ENCODE measurements at regions not wholly inside any gene's neighbourhood (a gene's known extent, or its start where the extent isn't known, plus 50 kb on each side); places are given as distances from the start of the nearest gene placed in this dataset.

DNA sequence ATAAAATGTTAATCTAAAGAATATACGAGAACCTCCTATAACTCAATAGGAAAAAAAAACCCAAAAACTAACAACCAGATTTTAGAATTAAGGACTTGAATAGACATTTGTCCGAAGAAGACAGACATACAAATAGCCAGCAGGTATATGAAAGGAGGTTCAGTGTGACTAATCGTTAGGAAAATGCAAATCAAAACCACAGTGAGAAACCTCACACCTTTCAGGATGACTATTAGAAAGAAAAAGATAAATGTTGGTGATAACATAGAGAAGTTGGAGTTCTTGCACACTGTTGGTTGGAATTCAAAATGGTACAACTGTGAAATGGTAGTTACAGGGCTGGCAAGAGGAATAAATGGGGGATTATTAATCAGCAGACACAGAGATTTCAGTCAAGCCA, 339.0 kb downstream of the TMEM114 start:
- peaks cover 6% of the 10 kb centered on the region; the same call in 1 of the 2 replicates for H3K4me1 ChIP-seq (ENCODE audit: control insufficient read depth, insufficient read depth, low read length)
- no peak overlapping the region for H3K4me3 ChIP-seq (ENCODE audit: low read depth, low read length)
- no peak overlapping the region for H3K9ac ChIP-seq (ENCODE audit: low read depth, low read length)
- no peaks in the 10 kb centered on the region for H3K9me3 ChIP-seq (ENCODE audit: control insufficient read depth, insufficient read depth, low read length)
- no peaks in the 10 kb centered on the region for H3K36me3 ChIP-seq (ENCODE audit: control insufficient read depth, insufficient read depth, low read length)
- H3K27me3 ChIP-seq (ENCODE audit: control insufficient read depth, insufficient read depth, low read length), result no peaks in the 10 kb centered on the region
- no peak overlapping the region for H3K27ac ChIP-seq (ENCODE audit: low read depth, low read length)

DNA sequence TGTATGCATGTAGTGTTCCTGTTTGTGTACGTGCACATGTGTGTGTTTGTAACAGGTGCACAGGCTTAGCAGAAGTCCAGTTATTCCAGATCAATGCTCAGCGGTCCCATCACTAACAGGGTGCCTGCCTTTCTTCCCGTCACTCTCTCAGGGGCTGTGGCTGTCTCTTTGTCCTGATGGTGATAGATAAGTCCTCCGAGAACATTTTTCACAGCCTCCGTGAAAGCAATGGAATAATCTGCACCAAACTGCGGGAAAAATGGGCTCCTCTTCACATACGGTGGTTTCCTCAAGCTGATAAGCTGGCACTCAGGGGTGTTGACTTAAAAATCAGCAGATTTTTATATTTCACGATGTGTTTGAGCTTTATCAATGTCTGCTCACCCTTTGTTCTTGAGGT, 342.3 kb downstream of the TMEM114 start:
- Histone ChIP-seq H3K36me3 (ENCODE audit: control insufficient read depth, insufficient read depth, low read length) (no peaks in the 10 kb centered on the region), H3K27me3 (ENCODE audit: control insufficient read depth, insufficient read depth, low read length) (no peaks in the 10 kb centered on the region), H3K27ac (ENCODE audit: low read depth, low read length) (no peak overlapping the region), H3K4me1 (ENCODE audit: control insufficient read depth, insufficient read depth, low read length) (peaks cover 6% of the 10 kb centered on the region; the same call in 1 of the 2 replicates), H3K9me3 (ENCODE audit: control insufficient read depth, insufficient read depth, low read length) (no peaks in the 10 kb centered on the region), H3K4me3 (ENCODE audit: low read depth, low read length) (no peak overlapping the region), H3K9ac (ENCODE audit: low read depth, low read length) (no peak overlapping the region)

DNA sequence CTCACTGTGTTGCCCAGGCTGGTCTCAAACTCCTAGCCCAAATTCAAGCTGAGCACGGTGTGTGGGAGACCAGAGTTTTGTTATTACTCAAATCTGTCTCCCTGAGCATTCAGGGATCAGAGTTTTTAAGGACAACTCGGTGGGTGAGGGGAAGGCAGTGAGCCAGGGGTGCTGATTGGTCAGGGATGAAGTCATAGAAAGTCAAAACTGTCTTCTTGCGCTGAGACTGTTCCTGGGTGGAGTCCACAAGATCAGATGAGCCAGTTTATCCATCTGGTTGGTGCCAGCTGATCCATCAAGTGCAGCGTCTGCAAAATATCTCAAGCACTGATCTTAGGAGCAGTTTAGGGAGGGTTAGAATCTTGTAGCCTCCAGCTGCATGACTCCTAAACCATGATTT, 346.3 kb downstream of the TMEM114 start:
- H3K4me3 ChIP-seq (ENCODE audit: low read depth, low read length), result no peak overlapping the region
- H3K27me3 ChIP-seq (ENCODE audit: control insufficient read depth, insufficient read depth, low read length), result no peaks in the 10 kb centered on the region
- H3K9me3 ChIP-seq (ENCODE audit: control insufficient read depth, insufficient read depth, low read length), result no peaks in the 10 kb centered on the region
- H3K27ac ChIP-seq (ENCODE audit: low read depth, low read length), result no peak overlapping the region
- no peaks in the 10 kb centered on the region for H3K4me1 ChIP-seq (ENCODE audit: control insufficient read depth, insufficient read depth, low read length)
- H3K9ac ChIP-seq (ENCODE audit: low read depth, low read length), result no peak overlapping the region
- no peaks in the 10 kb centered on the region for H3K36me3 ChIP-seq (ENCODE audit: control insufficient read depth, insufficient read depth, low read length)

DNA sequence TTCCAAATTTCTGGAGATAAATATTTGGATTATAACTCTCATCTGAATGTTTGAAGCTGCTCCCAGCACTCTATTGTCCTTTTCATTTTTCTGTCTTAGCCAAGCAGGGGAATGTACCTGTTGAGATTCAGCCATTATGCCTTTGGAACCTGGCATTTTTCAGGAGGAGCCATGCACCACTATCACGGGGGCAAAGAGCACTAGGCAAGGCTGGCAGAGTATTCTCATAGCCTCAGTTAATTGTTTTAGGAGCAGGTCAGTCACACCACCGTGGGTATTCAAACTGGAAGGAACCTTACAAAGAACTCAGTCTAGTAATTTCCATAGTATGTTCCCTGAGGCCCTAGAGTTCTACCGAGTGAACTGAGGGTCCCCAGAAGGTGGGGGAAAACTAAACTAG, 348.9 kb downstream of the TMEM114 start:
- Histone ChIP-seq H3K4me1 (ENCODE audit: control insufficient read depth, insufficient read depth, low read length) (no peaks in the 10 kb centered on the region), H3K9ac (ENCODE audit: low read depth, low read length) (no peak overlapping the region), H3K36me3 (ENCODE audit: control insufficient read depth, insufficient read depth, low read length) (no peaks in the 10 kb centered on the region), H3K27me3 (ENCODE audit: control insufficient read depth, insufficient read depth, low read length) (no peaks in the 10 kb centered on the region), H3K9me3 (ENCODE audit: control insufficient read depth, insufficient read depth, low read length) (no peaks in the 10 kb centered on the region), H3K27ac (ENCODE audit: low read depth, low read length) (no peak overlapping the region), H3K4me3 (ENCODE audit: low read depth, low read length) (no peak overlapping the region)

DNA sequence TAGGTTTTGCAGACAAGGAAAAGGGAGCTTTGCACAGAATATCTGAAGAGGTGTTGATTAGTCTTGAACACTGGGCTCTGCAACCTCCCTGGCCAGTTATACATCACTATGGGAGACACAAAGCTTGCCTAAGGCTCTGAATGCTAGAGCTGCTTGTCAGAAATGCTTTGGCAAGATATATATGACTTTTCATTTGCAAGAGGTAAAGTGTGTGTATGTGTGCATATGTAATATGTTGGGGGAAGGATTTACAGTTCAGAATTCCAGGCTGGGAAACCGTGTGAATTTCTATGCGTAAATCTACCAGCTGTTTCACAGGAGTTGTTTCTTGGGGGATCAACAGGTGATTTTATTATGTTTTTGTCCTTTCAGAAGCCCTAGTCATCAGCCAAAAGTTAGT, 350.9 kb downstream of the TMEM114 start:
- Histone ChIP-seq H3K9me3 (ENCODE audit: control insufficient read depth, insufficient read depth, low read length) (no peaks in the 10 kb centered on the region), H3K9ac (ENCODE audit: low read depth, low read length) (no peak overlapping the region), H3K4me1 (ENCODE audit: control insufficient read depth, insufficient read depth, low read length) (no peaks in the 10 kb centered on the region), H3K4me3 (ENCODE audit: low read depth, low read length) (no peak overlapping the region), H3K27ac (ENCODE audit: low read depth, low read length) (no peak overlapping the region), H3K36me3 (ENCODE audit: control insufficient read depth, insufficient read depth, low read length) (no peaks in the 10 kb centered on the region), H3K27me3 (ENCODE audit: control insufficient read depth, insufficient read depth, low read length) (no peaks in the 10 kb centered on the region)

DNA sequence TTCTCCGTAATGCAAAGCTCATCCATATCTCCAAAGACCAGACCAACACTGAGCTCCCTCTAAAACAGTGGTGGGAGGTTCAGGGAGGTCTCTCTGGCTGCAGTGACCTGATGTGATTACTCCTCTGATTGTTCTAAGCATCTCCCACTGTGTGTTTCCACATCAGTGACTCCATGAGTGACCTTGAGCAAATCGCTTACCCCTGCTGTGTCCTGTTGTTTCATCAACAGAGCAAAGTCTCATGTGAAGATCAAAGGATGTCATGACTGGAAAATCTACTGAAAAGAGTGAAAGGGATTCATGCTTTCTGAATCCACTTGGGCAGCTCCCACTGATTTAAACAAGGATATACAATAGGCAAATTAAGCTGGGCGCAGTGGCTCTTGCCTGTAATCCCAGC, 352.9 kb downstream of the TMEM114 start:
- Histone ChIP-seq H3K27me3 (ENCODE audit: control insufficient read depth, insufficient read depth, low read length) (no peaks in the 10 kb centered on the region), H3K4me3 (ENCODE audit: low read depth, low read length) (no peak overlapping the region), H3K27ac (ENCODE audit: low read depth, low read length) (no peak overlapping the region), H3K4me1 (ENCODE audit: control insufficient read depth, insufficient read depth, low read length) (peaks cover 4% of the 10 kb centered on the region; the same call in 1 of the 2 replicates), H3K36me3 (ENCODE audit: control insufficient read depth, insufficient read depth, low read length) (no peaks in the 10 kb centered on the region), H3K9ac (ENCODE audit: low read depth, low read length) (no peak overlapping the region), H3K9me3 (ENCODE audit: control insufficient read depth, insufficient read depth, low read length) (no peaks in the 10 kb centered on the region)

DNA sequence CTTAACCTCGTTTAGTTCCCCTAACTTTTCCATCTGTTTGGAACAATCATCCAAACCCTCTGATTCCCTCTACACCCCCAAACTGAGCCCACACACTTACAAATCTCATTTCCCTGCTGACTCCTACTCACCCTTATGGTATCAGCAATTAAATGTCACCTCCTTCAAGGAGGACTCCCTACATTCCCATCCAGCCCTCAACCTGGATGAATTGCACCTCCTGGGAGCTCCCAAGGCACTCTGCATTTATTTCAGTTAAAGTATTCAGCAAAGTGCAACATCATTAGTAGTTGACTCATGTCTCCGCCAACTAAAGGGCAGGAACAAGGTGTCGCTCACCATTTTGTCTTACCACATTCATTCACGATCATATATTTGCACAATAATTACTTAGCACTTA, 353.5 kb downstream of the TMEM114 start:
- H3K27me3 ChIP-seq (ENCODE audit: control insufficient read depth, insufficient read depth, low read length), result no peaks in the 10 kb centered on the region
- peaks cover 4% of the 10 kb centered on the region; the same call in 1 of the 2 replicates for H3K4me1 ChIP-seq (ENCODE audit: control insufficient read depth, insufficient read depth, low read length)

DNA sequence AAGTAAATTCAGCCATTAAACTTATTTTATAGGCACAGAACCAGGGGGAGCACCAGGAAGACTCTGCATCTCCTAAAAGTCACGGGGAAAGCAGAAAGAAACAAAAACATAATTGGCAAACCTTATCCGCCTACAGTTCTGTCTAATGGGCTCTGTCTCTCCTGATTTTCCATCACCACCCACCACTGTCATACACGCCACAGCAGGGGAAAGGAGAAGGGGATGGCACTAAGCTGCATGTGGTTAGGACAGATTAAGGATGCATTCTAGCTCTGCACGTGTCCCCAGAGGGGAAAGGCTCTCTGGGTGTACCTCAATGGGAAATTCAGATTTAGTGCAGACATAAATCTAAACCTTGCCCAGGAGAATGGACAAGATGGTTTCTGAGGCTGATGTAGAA, 359.8 kb downstream of the TMEM114 start:
- Histone ChIP-seq H3K27me3 (ENCODE audit: control insufficient read depth, insufficient read depth, low read length) (no peaks in the 10 kb centered on the region), H3K4me3 (ENCODE audit: low read depth, low read length) (no peak overlapping the region), H3K9ac (ENCODE audit: low read depth, low read length) (no peak overlapping the region), H3K27ac (ENCODE audit: low read depth, low read length) (no peak overlapping the region), H3K36me3 (ENCODE audit: control insufficient read depth, insufficient read depth, low read length) (no peaks in the 10 kb centered on the region), H3K9me3 (ENCODE audit: control insufficient read depth, insufficient read depth, low read length) (no peaks in the 10 kb centered on the region; the same call in 1 of the 2 replicates), H3K4me1 (ENCODE audit: control insufficient read depth, insufficient read depth, low read length) (peaks cover 19% of the 10 kb centered on the region)

More for the DNA sequence above, 353.5 kb downstream of the TMEM114 start:
- Histone ChIP-seq H3K9me3 (ENCODE audit: control insufficient read depth, insufficient read depth, low read length) (no peaks in the 10 kb centered on the region), H3K9ac (ENCODE audit: low read depth, low read length) (no peak overlapping the region), H3K36me3 (ENCODE audit: control insufficient read depth, insufficient read depth, low read length) (no peaks in the 10 kb centered on the region), H3K27ac (ENCODE audit: low read depth, low read length) (no peak overlapping the region), H3K4me3 (ENCODE audit: low read depth, low read length) (no peak overlapping the region)

DNA sequence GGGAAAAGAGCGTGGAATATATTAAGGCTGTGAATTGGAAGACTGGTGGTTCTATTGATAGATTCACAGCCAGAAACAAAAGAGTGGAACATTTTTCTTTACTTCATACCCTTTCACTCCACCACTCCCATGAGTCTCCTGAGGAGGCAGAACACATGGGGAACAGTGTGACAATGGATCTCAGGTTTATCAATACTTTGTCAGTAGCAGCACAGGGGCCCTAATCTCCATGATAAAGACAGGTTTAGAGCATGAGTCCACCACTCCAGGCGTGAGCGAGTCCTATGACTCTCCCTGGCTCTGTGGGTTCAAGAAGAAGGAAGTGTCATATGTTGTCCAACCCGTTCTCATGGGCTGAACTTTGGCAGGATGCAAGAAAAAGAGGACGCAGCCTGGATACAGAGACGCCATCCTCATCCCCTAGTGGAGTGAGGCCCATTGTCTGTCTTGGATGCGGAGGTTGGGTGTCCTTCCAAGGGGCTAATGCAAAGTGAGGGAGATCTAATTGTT, 361.2 kb downstream of the TMEM114 start:
- Histone ChIP-seq H3K27me3 (ENCODE audit: control insufficient read depth, insufficient read depth, low read length) (no peaks in the 10 kb centered on the region), H3K36me3 (ENCODE audit: control insufficient read depth, insufficient read depth, low read length) (no peaks in the 10 kb centered on the region), H3K4me1 (ENCODE audit: control insufficient read depth, insufficient read depth, low read length) (peaks cover 19% of the 10 kb centered on the region), H3K9me3 (ENCODE audit: control insufficient read depth, insufficient read depth, low read length) (no peaks in the 10 kb centered on the region; the same call in 1 of the 2 replicates), H3K9ac (ENCODE audit: low read depth, low read length) (no peak overlapping the region), H3K4me3 (ENCODE audit: low read depth, low read length) (no peak overlapping the region), H3K27ac (ENCODE audit: low read depth, low read length) (peak overlapping the region; percentile 46)

DNA sequence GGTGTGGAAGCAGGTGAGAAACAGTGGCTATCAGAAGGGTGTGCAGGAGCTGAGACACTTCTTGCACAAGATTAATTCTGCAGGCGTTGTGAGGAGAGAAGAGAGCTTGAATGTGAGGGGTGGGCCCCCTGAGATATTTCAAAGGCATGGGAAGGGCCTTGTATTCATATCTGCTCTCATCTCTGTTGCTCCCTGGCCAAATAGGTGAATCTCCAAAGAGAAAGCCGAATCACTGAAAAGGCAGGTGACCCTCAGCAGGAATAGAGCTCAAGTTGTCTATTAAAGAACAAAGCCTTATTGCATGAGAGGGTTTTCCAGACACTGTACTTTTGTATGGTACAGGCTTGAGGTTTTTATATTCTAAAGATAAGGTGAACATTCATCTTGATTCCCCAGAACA, 373.1 kb downstream of the TMEM114 start:
- H3K36me3 ChIP-seq (ENCODE audit: control insufficient read depth, insufficient read depth, low read length), result no peaks in the 10 kb centered on the region
- no peaks in the 10 kb centered on the region for H3K9me3 ChIP-seq (ENCODE audit: control insufficient read depth, insufficient read depth, low read length)
- no peak overlapping the region for H3K27ac ChIP-seq (ENCODE audit: low read depth, low read length)
- H3K4me1 ChIP-seq (ENCODE audit: control insufficient read depth, insufficient read depth, low read length), result no peaks in the 10 kb centered on the region
- no peak overlapping the region for H3K9ac ChIP-seq (ENCODE audit: low read depth, low read length)
- no peaks in the 10 kb centered on the region for H3K27me3 ChIP-seq (ENCODE audit: control insufficient read depth, insufficient read depth, low read length)
- no peak overlapping the region for H3K4me3 ChIP-seq (ENCODE audit: low read depth, low read length)

DNA sequence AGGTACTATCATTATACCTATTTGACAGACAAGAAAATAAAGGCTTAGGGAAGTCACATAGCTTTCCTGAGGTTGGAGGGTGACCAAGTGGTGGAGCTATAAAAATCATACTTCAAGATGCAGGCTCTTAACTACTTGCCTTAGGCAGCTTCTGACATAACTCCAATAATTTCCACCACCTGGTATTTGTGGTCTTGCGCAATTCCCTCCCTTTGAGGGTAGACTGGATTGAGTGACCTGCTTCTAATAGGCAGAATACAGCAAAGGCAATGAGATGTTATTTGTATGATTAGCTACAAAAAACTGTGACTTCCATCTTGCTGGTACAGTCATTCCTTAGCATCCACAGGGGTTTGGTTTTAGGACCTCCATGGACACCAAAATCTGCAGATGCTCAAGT, 385.5 kb downstream of the TMEM114 start:
- Histone ChIP-seq H3K4me1 (ENCODE audit: control insufficient read depth, insufficient read depth, low read length) (no peaks in the 10 kb centered on the region), H3K27ac (ENCODE audit: low read depth, low read length) (no peak overlapping the region), H3K36me3 (ENCODE audit: control insufficient read depth, insufficient read depth, low read length) (no peaks in the 10 kb centered on the region), H3K4me3 (ENCODE audit: low read depth, low read length) (no peak overlapping the region), H3K27me3 (ENCODE audit: control insufficient read depth, insufficient read depth, low read length) (no peaks in the 10 kb centered on the region), H3K9me3 (ENCODE audit: control insufficient read depth, insufficient read depth, low read length) (peaks cover 21% of the 10 kb centered on the region; the same call in 1 of the 2 replicates), H3K9ac (ENCODE audit: low read depth, low read length) (no peak overlapping the region)

DNA sequence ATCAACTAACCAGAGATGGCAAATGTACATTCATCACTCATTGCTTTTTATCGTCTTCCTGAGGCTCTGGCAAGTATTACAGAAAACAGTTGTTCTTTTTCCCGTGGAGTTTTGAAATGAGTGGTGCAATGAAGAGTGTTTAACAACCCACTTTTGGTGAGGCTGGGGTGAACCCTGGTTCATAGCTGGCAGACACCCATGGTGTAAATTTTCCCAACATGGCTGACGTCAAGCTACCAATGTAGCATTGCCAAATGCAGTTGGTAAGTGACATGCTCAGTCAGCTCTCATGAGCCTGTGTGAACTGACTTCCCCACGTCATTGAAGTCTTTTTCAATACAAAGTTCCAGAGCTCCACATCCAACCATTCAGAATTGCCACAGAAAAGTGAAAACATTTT, 386.2 kb downstream of the TMEM114 start:
- Histone ChIP-seq H3K27ac (ENCODE audit: low read depth, low read length) (no peak overlapping the region), H3K4me1 (ENCODE audit: control insufficient read depth, insufficient read depth, low read length) (peaks cover 7% of the 10 kb centered on the region), H3K4me3 (ENCODE audit: low read depth, low read length) (no peak overlapping the region), H3K27me3 (ENCODE audit: control insufficient read depth, insufficient read depth, low read length) (no peaks in the 10 kb centered on the region), H3K9me3 (ENCODE audit: control insufficient read depth, insufficient read depth, low read length) (peaks cover 21% of the 10 kb centered on the region; the same call in 1 of the 2 replicates), H3K36me3 (ENCODE audit: control insufficient read depth, insufficient read depth, low read length) (no peaks in the 10 kb centered on the region), H3K9ac (ENCODE audit: low read depth, low read length) (no peak overlapping the region)

All from HUES48 (cell line).